Nephron (organoid): ENCODE measurements at regions not wholly inside any gene's neighbourhood (a gene's known extent, or its start where the extent isn't known, plus 50 kb on each side); places are given as distances from the start of the nearest gene placed in this dataset.

ENCODE experiments used
- H3K27ac Mint-ChIP-seq, 3 experiments: 2 replicates each; pipeline ENCODE4 v1.8.0; 2020; ENCODE audit warnings: mixed read lengths in 3 of 3, mild to moderate bottlenecking in 2 of 3, moderate library complexity in 1 of 3
- H3K27me3 Mint-ChIP-seq: 2 replicates; pipeline ENCODE4 v1.8.0; 2021; ENCODE audit warnings: low read depth, mild to moderate bottlenecking, moderate library complexity, mixed read lengths
- H3K36me3 Mint-ChIP-seq: 2 replicates; pipeline ENCODE4 v1.8.0; 2020; ENCODE audit warnings: low read depth, mixed read lengths
- H3K4me1 Mint-ChIP-seq: 2 replicates; pipeline ENCODE4 v1.8.0; 2020; ENCODE audit warnings: mixed read lengths
- H3K4me3 Mint-ChIP-seq, 3 experiments: 2 replicates each; pipeline ENCODE4 v1.8.0; 2020; ENCODE audit warnings: mild to moderate bottlenecking in 3 of 3, mixed read lengths in 3 of 3, moderate library complexity in 2 of 3
- H3K9me3 Mint-ChIP-seq: 2 replicates; pipeline ENCODE4 v1.8.0; 2020; ENCODE audit warnings: mixed read lengths
- TF ChIP-seq, protein P1 (sequence below), 3 experiments: fragments of 200-600 bp; sonication (generic); IDR thresholded peaks; one replicate each; pipeline ENCODE4 v1.5.0; 2021; ENCODE audit warnings: antibody characterized with exemption in 3 of 3; ENCODE audit not compliant: unreplicated experiment in 3 of 3

DNA sequence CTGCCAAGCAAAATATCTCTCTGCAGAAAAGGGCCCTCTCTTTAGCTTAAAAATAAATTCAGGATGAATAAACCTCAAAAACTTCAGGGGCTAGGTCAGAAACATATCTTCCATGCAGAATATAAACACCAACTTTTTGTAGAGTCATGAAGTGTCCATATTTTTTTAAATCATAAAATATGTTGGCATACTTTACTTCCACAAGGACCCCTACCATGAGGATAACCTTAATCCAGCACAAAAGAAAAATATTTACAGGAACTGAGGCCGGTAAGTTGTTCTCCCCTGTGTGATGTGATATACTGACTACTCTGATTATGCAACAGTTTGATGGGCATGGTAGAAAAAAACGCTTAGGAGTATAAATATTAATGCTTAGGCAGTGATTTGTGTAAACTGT lies 264.8 kb upstream of the CDH11 start:
- TF ChIP-seq, protein P1, sequence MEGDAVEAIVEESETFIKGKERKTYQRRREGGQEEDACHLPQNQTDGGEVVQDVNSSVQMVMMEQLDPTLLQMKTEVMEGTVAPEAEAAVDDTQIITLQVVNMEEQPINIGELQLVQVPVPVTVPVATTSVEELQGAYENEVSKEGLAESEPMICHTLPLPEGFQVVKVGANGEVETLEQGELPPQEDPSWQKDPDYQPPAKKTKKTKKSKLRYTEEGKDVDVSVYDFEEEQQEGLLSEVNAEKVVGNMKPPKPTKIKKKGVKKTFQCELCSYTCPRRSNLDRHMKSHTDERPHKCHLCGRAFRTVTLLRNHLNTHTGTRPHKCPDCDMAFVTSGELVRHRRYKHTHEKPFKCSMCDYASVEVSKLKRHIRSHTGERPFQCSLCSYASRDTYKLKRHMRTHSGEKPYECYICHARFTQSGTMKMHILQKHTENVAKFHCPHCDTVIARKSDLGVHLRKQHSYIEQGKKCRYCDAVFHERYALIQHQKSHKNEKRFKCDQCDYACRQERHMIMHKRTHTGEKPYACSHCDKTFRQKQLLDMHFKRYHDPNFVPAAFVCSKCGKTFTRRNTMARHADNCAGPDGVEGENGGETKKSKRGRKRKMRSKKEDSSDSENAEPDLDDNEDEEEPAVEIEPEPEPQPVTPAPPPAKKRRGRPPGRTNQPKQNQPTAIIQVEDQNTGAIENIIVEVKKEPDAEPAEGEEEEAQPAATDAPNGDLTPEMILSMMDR (IDR thresholded peaks at IDR 0.05; ENCODE audit: unreplicated experiment in 3 of 3) = no peak
- peaks cover 4% of the 10 kb centered on the region for H3K36me3 Mint-ChIP-seq
- no peaks in the 10 kb centered on the region for H3K4me1 Mint-ChIP-seq
- H3K27ac Mint-ChIP-seq = peak overlapping the region in 1 of 3 experiments; percentile 7
- peaks cover 26% of the 10 kb centered on the region for H3K9me3 Mint-ChIP-seq
- H3K4me3 Mint-ChIP-seq = no peak overlapping the region
- H3K27me3 Mint-ChIP-seq = no peaks in the 10 kb centered on the region

DNA sequence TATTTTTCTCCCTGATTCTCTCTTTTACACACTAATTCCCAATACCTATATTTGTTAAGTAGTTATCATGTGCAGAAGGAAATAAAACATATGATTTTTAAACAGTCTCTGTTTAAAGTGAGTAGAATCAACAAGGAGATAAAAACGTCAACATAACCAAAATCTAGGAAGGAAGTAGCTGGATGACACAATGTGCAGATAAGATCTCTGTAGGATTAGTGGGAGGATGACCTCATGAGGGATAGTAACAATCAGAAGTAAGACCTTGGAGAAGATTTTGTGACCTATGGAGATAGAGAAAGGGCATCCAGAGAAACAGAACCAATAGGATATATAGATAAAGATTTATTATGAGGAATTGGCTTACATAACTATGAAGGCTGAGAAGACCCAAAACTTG lies 262.6 kb upstream of the CDH11 start:
- no peaks in the 10 kb centered on the region for H3K27me3 Mint-ChIP-seq
- H3K4me3 Mint-ChIP-seq = no peak overlapping the region
- TF ChIP-seq, protein P1 (IDR thresholded peaks at IDR 0.05; ENCODE audit: unreplicated experiment in 3 of 3) = no peak
- no peak overlapping the region for H3K27ac Mint-ChIP-seq
- H3K4me1 Mint-ChIP-seq = no peaks in the 10 kb centered on the region
- peaks cover 23% of the 10 kb centered on the region for H3K9me3 Mint-ChIP-seq
- peaks cover 4% of the 10 kb centered on the region for H3K36me3 Mint-ChIP-seq

DNA sequence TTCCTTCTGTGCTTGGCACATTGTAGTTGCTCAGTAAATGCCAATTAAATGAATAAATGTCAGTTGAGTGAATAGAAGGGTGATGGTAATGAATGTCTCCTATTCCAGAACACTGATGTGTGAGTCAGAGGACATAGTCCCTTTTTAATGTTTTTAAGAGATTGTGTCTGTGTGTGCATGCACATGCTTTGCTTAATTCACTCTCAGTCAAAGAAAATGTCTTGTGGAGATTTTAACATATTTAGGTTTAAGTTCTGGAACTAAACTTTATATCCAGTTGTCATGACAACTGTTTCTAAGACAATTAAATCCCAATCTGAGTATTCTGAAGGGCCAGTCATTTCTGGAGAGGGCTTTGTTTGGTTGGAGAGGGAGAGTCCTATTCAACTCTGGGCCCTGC lies 255.3 kb upstream of the CDH11 start:
- Mint-ChIP-seq H3K4me3 (no peak overlapping the region), H3K27me3 (no peaks in the 10 kb centered on the region), H3K4me1 (peaks cover 17% of the 10 kb centered on the region), H3K9me3 (no peaks in the 10 kb centered on the region), H3K27ac (no peak overlapping the region), H3K36me3 (no peaks in the 10 kb centered on the region)
- TF ChIP-seq, protein P1 (IDR thresholded peaks at IDR 0.05; ENCODE audit: unreplicated experiment in 3 of 3) = no peak

DNA sequence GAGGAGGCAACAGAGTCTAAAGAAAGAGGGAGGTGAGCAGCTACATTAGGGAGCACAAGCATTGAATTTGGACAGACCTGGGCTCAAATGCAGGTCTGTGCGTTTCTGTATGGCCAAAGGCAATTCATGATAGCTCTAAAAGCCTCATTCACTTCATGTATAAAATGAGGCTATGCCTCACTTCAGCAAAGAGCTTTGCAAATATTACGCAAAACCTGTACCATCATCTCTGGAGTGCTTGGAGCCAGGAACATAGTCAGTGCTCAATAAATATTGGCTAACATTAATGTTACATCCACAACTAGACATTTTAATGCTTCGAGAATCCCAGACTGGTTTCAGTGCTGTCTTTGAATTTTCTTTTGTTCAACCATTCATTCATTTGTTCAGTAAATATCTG lies 254.7 kb upstream of the CDH11 start:
- H3K27me3 Mint-ChIP-seq = no peaks in the 10 kb centered on the region
- no peak overlapping the region for H3K4me3 Mint-ChIP-seq
- no peak overlapping the region for H3K27ac Mint-ChIP-seq
- peaks cover 22% of the 10 kb centered on the region for H3K4me1 Mint-ChIP-seq
- TF ChIP-seq, protein P1 (IDR thresholded peaks at IDR 0.05; ENCODE audit: unreplicated experiment in 3 of 3) = no peak
- H3K9me3 Mint-ChIP-seq = no peaks in the 10 kb centered on the region
- H3K36me3 Mint-ChIP-seq = no peaks in the 10 kb centered on the region

DNA sequence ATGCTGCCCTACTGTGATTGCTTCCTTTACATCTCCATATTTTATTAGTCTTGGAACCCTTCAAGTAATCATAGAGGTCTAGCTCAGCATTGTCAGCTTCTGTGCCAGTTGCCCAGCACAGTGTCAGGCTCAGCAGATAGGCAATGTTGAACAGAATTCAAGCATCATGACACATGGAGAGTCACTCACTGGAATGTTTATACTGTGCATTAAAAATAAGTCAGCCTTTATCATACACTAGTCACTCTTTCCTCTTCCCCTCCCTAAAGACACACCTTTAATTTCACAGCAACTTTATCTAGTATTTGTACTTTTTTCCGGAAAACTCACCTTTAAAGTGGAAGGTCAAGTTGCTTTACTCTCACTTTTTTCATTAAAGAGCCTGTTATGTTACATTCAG lies 253.8 kb upstream of the CDH11 start:
- Mint-ChIP-seq H3K36me3 (no peaks in the 10 kb centered on the region), H3K9me3 (no peaks in the 10 kb centered on the region), H3K27me3 (no peaks in the 10 kb centered on the region), H3K4me1 (peaks cover 22% of the 10 kb centered on the region), H3K27ac (no peak overlapping the region), H3K4me3 (no peak overlapping the region)
- TF ChIP-seq, protein P1 (IDR thresholded peaks at IDR 0.05; ENCODE audit: unreplicated experiment in 3 of 3) = no peak

DNA sequence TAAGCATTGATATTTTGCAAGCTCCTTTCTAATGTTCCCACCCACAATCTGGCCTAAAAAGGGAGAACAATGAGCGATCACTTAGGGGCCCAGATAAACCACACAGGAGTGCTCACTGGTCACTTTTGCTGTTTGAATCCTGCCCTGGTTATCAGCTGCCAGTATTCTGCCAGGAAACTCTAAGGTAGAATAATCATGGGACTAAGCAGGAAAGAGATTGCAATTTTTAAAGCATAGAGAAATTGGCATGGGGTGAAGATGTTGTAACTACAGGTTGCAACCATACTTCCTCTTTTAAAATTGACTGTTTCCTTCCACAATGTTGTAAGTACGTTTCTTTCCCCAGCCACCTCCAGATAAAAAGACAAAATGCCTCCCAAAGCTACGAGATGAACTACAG lies 251.2 kb upstream of the CDH11 start:
- peaks cover 22% of the 10 kb centered on the region for H3K4me1 Mint-ChIP-seq
- H3K27me3 Mint-ChIP-seq = peaks cover 5% of the 10 kb centered on the region
- H3K4me3 Mint-ChIP-seq = no peak overlapping the region
- H3K9me3 Mint-ChIP-seq = peaks cover 2% of the 10 kb centered on the region
- peak overlapping the region in 2 of 3 experiments; percentile 7 to 22 for H3K27ac Mint-ChIP-seq
- TF ChIP-seq, protein P1 (IDR thresholded peaks at IDR 0.05; ENCODE audit: unreplicated experiment in 3 of 3) = no peak
- no peaks in the 10 kb centered on the region for H3K36me3 Mint-ChIP-seq
